MM.1S (cell line): ENCODE measurements at regions not wholly inside any gene's neighbourhood (a gene's known extent, or its start where the extent isn't known, plus 50 kb on each side); places are given as distances from the start of the nearest gene placed in this dataset.

Experiments used
- CTCF ChIP-seq: fragments of 300-600 bp; sonication (generic); IDR thresholded peaks from 2 replicates; pipeline ENCODE4 v1.5.1; 2016; ENCODE audit warnings: antibody characterized with exemption, low read length, mixed read lengths
- EZH2 ChIP-seq: fragments of 300-600 bp; sonication (generic); optimal IDR thresholded peaks from 2 replicates; pipeline ENCODE3; 2017; ENCODE audit warnings: low read depth, mild to moderate bottlenecking, antibody characterized with exemption, low read length, mixed read lengths

GRCh38 chr1:195591917-195592672 lies 1016.1 kb downstream of the KCNT2 start:
- no peak for TF ChIP-seq CTCF
- TF ChIP-seq EZH2 = no peak
